Thymus (tissue), 11 donors: ENCODE measurements at regions not wholly inside any gene's neighbourhood (a gene's known extent, or its start where the extent isn't known, plus 50 kb on each side); places are given as distances from the start of the nearest gene placed in this dataset.

Experiments used
- DNase-seq, 9 donors: peaks; one replicate each; pipeline ENCODE4 v3.0.0-alpha.2; 2013; ENCODE audit warnings: low spot score in 9 of 9, low read depth in 6 of 9, missing footprints in 1 of 9
- H3K27ac ChIP-seq, 2 donors: one replicate each; pipeline ENCODE4 v1.5.1; 2013; ENCODE audit warnings: control low read depth in 1 of 2, low read depth in 1 of 2, low read length in 1 of 2, mild to moderate bottlenecking in 1 of 2, moderate library complexity in 1 of 2
- H3K27me3 ChIP-seq, 2 donors: one replicate each; pipeline ENCODE4 v1.5.1; 2013; ENCODE audit warnings: low read length in 1 of 2; ENCODE audit not compliant: control insufficient read depth in 2 of 2, insufficient read depth in 1 of 2
- H3K36me3 ChIP-seq, 2 donors: one replicate each; pipeline ENCODE4 v1.5.1; 2013; ENCODE audit warnings: low read length in 1 of 2, mild to moderate bottlenecking in 1 of 2, moderate library complexity in 1 of 2; ENCODE audit not compliant: control insufficient read depth in 2 of 2, insufficient read depth in 2 of 2
- H3K4me1 ChIP-seq, 2 donors: one replicate each; pipeline ENCODE4 v1.5.1; 2013; ENCODE audit warnings: low read length in 2 of 2; ENCODE audit not compliant: control insufficient read depth in 2 of 2, insufficient read depth in 2 of 2
- H3K4me3 ChIP-seq, 2 donors: one replicate each; pipeline ENCODE4 v1.5.1; 2013; ENCODE audit warnings: low read length in 2 of 2, control low read depth in 1 of 2, mild to moderate bottlenecking in 1 of 2
- H3K9me3 ChIP-seq, 2 donors: one replicate each; pipeline ENCODE4 v1.5.1; 2013; ENCODE audit warnings: low read length in 1 of 2, mild to moderate bottlenecking in 1 of 2; ENCODE audit not compliant: control insufficient read depth in 2 of 2, insufficient read depth in 1 of 2
- WGBS: extraction: QIAGEN DNeasy Blood & Tissue Kit; methylation state at CpG from one replicate; pipeline ENCODE4 v1.1.7; 2013; 5-methylcytosine and 5-hydroxymethylcytosine counted together
- donor health status: healthy.

DNA sequence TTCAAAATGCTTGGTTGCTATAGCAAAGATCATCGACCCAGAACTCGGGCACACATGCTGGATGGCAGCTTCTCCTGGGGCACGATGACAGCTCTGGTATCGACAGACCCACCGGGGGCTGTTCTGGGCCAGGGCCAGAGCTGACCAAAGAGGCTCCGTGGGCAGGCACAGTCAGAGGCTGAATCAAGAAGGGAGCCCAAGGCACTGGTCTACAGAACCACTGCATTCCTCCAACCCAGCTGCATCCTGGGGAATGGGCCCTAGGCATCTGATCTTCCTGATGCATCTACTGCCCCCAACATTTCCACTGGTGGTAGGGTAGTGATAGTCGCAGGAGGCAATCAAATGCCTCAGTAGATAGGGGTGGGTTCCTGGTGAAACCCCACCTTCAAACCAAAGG is 470.3 kb downstream of the TBC1D22A start:
- Histone ChIP-seq H3K27me3 (no peaks in the 10 kb centered on the region), H3K36me3 (no peaks in the 10 kb centered on the region), H3K4me1 (no peaks in the 10 kb centered on the region), H3K4me3 (no peak overlapping the region), H3K9me3 (peaks cover 1 to 17% of the 10 kb centered on the region in 2 donors), H3K27ac (no peak overlapping the region)
- no peak for DNase-seq
- 90% methylated on average over 7 of the region's 7 CpGs for WGBS

DNA sequence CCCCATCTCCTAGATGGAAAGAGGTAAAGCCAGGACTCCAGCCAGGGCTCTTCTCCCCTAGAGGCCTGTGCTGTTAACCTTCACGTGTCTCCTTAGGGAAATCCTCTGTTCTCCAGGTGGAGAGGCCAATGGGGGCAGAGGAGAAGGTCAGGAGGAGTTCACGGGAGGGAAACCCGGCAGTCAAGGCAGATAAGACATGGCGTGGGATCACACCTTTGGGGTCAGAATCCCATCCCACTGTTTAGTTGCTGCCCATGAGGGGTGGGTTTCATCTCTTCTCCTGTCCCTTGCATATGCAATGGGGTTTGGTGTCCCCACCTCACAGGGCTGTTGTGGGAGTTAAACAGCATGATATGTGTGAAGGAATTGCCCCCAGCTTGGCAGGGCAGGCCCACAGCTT is 469.7 kb downstream of the TBC1D22A start:
- 87% methylated on average over 4 of the region's 4 CpGs for WGBS
- no peaks in the 10 kb centered on the region for H3K36me3 ChIP-seq
- H3K9me3 ChIP-seq, result peaks cover 1 to 17% of the 10 kb centered on the region in 2 donors
- no peak overlapping the region for H3K27ac ChIP-seq
- H3K27me3 ChIP-seq, result no peaks in the 10 kb centered on the region
- DNase-seq, result no peak
- H3K4me1 ChIP-seq, result no peaks in the 10 kb centered on the region
- H3K4me3 ChIP-seq, result no peak overlapping the region

- Histone ChIP-seq H3K36me3 (no peaks in the 10 kb centered on the region), H3K27ac (no peak overlapping the region), H3K4me3 (no peak overlapping the region), H3K27me3 (no peaks in the 10 kb centered on the region), H3K9me3 (peaks cover 1 to 17% of the 10 kb centered on the region in 2 donors), H3K4me1 (no peaks in the 10 kb centered on the region)
- 80% methylated on average over 7 of the region's 7 CpGs for WGBS
- no peak for DNase-seq
Measured at GRCh38 chr22:47231759-47232158, 469.3 kb downstream of the TBC1D22A start.

GRCh38 chr22:47230741-47231140 is 468.3 kb downstream of the TBC1D22A start:
- Histone ChIP-seq H3K27me3 (no peaks in the 10 kb centered on the region), H3K27ac (no peak overlapping the region), H3K36me3 (no peaks in the 10 kb centered on the region), H3K4me1 (no peaks in the 10 kb centered on the region), H3K9me3 (peaks cover 1 to 17% of the 10 kb centered on the region in 2 donors), H3K4me3 (no peak overlapping the region)
- WGBS, result 93% methylated on average over 5 of the region's 5 CpGs
- no peak for DNase-seq

DNA sequence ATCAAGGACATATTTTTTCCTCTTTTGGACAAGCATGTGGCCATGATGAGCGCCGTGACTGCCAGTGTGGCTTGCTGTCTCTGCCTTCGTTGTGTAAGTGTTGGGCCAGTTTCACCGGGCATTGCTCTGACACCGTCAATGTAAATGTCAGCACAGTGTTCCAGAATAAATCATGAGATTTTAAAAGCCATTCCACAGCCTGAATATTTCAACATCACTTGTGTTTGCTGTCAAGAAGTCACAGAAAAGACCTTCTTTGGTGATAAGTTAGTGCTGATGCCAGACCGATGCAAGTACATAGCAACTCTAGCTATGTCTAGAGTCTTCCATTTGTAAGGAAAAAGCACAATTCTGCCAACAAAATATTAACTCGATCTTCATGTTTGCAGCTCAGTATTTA is 467.8 kb downstream of the TBC1D22A start:
- Histone ChIP-seq H3K27ac (no peak overlapping the region), H3K4me1 (no peaks in the 10 kb centered on the region), H3K9me3 (peaks cover 1 to 17% of the 10 kb centered on the region in 2 donors), H3K4me3 (no peak overlapping the region), H3K27me3 (no peaks in the 10 kb centered on the region), H3K36me3 (no peaks in the 10 kb centered on the region)
- no peak for DNase-seq
- WGBS, result 95% methylated on average over 7 of the region's 7 CpGs

DNA sequence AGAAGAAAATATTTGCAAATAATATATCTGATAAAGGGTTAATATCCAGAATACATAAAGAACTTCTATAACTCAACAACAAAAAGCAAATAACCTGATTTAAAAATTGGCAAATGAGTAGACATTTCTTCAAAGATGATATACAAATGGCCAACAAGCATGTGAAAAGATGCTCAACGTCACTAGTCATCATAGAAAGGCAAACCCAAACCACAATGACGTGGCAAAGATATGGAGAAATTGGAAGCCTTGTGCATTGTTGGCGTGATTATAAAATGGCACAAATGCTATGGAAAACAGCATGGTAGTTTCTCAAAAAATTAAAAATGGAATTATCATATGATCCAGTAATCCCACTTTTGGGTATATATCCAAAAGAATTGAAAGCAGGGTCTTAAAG is 466.3 kb downstream of the TBC1D22A start:
- DNase-seq, result no peak
- Histone ChIP-seq H3K4me3 (no peak overlapping the region), H3K36me3 (no peaks in the 10 kb centered on the region), H3K27me3 (no peaks in the 10 kb centered on the region), H3K27ac (no peak overlapping the region), H3K4me1 (no peaks in the 10 kb centered on the region), H3K9me3 (peaks cover 0 to 16% of the 10 kb centered on the region in 2 donors)
- 69% methylated on average over 3 of the region's 3 CpGs for WGBS

DNA sequence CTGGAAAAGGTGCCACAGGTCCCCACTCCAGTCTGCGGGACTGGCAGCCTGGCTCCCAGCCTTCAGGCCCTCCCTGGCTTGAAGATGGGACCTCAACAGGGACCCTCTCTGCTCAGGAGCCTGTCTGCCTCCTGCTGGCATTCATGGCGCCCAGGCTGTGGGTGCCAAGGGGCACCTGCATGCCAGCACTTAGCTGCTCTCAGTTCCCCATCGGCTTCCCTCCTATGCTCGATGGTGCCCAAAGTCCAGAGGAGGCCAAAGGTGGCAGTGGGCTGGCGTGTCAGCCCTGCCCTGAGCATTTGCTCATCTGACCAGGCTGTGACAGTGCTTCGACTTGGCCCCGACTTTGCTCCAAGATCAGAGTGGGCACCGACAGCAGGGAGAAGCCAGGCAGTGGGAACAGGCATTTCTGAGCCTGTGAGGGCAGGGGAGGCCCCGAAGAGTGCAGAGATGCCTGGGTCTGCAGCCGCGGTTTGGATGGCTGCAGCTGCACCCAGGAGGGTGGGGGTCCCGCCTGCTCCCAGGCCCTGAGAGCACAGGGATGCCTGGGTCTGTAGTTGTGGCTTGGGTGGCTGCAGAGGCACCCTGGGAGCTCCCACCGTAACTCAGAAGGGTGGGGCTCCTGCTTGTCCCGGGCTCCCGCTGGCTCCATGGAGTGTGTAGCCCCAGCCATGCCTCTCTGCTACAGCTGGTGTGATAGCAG is 463.6 kb downstream of the TBC1D22A start:
- WGBS, result 94% methylated on average over 15 of the region's 15 CpGs
- DNase-seq, result no peak
- Histone ChIP-seq H3K27me3 (no peaks in the 10 kb centered on the region), H3K36me3 (no peaks in the 10 kb centered on the region), H3K9me3 (no peaks in the 10 kb centered on the region), H3K27ac (no peak overlapping the region), H3K4me3 (no peak overlapping the region), H3K4me1 (no peaks in the 10 kb centered on the region)

GRCh38 chr22:47225080-47225930 is 462.9 kb downstream of the TBC1D22A start:
- WGBS, result 95% methylated on average over 11 of the region's 11 CpGs
- Histone ChIP-seq H3K36me3 (no peaks in the 10 kb centered on the region), H3K27me3 (no peaks in the 10 kb centered on the region), H3K4me3 (no peak overlapping the region), H3K4me1 (no peaks in the 10 kb centered on the region), H3K9me3 (no peaks in the 10 kb centered on the region), H3K27ac (no peak overlapping the region)
- DNase-seq, result no peak
